HCT116 (cell line): ENCODE measurements at regions not wholly inside any gene's neighbourhood (a gene's known extent, or its start where the extent isn't known, plus 50 kb on each side); places are given as distances from the start of the nearest gene placed in this dataset.

ENCODE experiments used
- EZH2 ChIP-seq: fragments of 200-600 bp; sonication (generic); IDR thresholded peaks from 2 replicates; pipeline ENCODE4 v1.6.1; 2017; ENCODE audit warnings: antibody characterized with exemption, mixed run types
- POLR2A ChIP-seq: IDR thresholded peaks from 2 replicates; pipeline ENCODE4 v1.7.0; 2011; ENCODE audit warnings: borderline replicate concordance; ENCODE audit not compliant: insufficient read depth, insufficient read length; ENCODE audit errors: extremely low read depth
- POLR2AphosphoS5 ChIP-seq: IDR thresholded peaks from 2 replicates; pipeline ENCODE4 v1.6.1; 2011; ENCODE audit warnings: mild to moderate bottlenecking, low read depth, low read length, moderate library complexity
- TCF7L2 ChIP-seq: IDR thresholded peaks from 2 replicates; pipeline ENCODE4 v1.7.0; 2011; ENCODE audit warnings: borderline replicate concordance, inconsistent platforms; ENCODE audit not compliant: insufficient read depth, insufficient read length; ENCODE audit errors: extremely low read depth
- TF ChIP-seq, protein P1 (sequence below), 3 experiments: fragments of 200-600 bp in 1 of 3; sonication (generic) in 1 of 3; IDR thresholded peaks in 2 of 3; conservative IDR thresholded peaks in 1 of 3; 2 replicates each; pipeline ENCODE4 v1.5.1; 2012 to 2017; ENCODE audit warnings: low read depth in 2 of 3, low read length in 2 of 3, antibody characterized with exemption in 1 of 3, borderline replicate concordance in 1 of 3, control low read depth in 1 of 3, mild to moderate bottlenecking in 1 of 3, mixed read lengths in 1 of 3, mixed run types in 1 of 3, moderate library complexity in 1 of 3; ENCODE audit not compliant: insufficient read depth in 1 of 3
- TF ChIP-seq, protein P2 (sequence below): IDR thresholded peaks from 2 replicates; pipeline ENCODE4 v1.6.1; 2012; ENCODE audit warnings: low read depth
- TF ChIP-seq, protein P3 (sequence below): IDR thresholded peaks from 2 replicates; pipeline ENCODE4 v1.6.1; 2012
- TF ChIP-seq, protein P4 (sequence below): IDR thresholded peaks from 2 replicates; pipeline ENCODE4 v1.6.1; 2012

DNA sequence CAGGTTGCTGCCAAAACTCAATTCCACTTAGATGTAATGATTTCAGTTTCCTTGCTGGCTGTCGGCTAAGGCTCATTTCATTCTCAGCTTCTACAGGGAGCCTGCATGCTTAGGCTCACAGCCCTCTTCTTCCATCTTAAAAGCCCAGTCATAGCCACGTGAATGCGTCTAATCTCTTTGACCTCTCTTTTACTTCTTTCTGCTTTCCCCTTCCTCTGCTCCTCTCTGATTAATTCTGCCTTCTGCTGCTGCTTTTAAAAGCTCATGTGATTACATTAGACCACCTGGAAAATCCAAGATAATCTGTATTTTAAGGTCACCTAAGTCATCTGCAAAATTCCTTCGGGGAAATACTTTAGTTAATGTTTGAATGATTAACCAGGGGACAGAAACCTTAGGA is 812.8 kb upstream of the BRINP3 start:
- TF ChIP-seq, protein P1, sequence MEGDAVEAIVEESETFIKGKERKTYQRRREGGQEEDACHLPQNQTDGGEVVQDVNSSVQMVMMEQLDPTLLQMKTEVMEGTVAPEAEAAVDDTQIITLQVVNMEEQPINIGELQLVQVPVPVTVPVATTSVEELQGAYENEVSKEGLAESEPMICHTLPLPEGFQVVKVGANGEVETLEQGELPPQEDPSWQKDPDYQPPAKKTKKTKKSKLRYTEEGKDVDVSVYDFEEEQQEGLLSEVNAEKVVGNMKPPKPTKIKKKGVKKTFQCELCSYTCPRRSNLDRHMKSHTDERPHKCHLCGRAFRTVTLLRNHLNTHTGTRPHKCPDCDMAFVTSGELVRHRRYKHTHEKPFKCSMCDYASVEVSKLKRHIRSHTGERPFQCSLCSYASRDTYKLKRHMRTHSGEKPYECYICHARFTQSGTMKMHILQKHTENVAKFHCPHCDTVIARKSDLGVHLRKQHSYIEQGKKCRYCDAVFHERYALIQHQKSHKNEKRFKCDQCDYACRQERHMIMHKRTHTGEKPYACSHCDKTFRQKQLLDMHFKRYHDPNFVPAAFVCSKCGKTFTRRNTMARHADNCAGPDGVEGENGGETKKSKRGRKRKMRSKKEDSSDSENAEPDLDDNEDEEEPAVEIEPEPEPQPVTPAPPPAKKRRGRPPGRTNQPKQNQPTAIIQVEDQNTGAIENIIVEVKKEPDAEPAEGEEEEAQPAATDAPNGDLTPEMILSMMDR (IDR thresholded peaks at IDR 0.05 in 2 of 3, conservative IDR thresholded peaks at IDR 0.05 in 1 of 3; ENCODE audit: borderline replicate concordance in 1 of 3, insufficient read depth in 1 of 3, low read depth in 2 of 3, low read length in 2 of 3) = no peak
- TF ChIP-seq, protein P2, sequence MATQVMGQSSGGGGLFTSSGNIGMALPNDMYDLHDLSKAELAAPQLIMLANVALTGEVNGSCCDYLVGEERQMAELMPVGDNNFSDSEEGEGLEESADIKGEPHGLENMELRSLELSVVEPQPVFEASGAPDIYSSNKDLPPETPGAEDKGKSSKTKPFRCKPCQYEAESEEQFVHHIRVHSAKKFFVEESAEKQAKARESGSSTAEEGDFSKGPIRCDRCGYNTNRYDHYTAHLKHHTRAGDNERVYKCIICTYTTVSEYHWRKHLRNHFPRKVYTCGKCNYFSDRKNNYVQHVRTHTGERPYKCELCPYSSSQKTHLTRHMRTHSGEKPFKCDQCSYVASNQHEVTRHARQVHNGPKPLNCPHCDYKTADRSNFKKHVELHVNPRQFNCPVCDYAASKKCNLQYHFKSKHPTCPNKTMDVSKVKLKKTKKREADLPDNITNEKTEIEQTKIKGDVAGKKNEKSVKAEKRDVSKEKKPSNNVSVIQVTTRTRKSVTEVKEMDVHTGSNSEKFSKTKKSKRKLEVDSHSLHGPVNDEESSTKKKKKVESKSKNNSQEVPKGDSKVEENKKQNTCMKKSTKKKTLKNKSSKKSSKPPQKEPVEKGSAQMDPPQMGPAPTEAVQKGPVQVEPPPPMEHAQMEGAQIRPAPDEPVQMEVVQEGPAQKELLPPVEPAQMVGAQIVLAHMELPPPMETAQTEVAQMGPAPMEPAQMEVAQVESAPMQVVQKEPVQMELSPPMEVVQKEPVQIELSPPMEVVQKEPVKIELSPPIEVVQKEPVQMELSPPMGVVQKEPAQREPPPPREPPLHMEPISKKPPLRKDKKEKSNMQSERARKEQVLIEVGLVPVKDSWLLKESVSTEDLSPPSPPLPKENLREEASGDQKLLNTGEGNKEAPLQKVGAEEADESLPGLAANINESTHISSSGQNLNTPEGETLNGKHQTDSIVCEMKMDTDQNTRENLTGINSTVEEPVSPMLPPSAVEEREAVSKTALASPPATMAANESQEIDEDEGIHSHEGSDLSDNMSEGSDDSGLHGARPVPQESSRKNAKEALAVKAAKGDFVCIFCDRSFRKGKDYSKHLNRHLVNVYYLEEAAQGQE = no peak
- no peak for TF ChIP-seq TCF7L2
- TF ChIP-seq, protein P3, sequence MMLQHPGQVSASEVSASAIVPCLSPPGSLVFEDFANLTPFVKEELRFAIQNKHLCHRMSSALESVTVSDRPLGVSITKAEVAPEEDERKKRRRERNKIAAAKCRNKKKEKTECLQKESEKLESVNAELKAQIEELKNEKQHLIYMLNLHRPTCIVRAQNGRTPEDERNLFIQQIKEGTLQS = no peak
- no peak for TF ChIP-seq POLR2AphosphoS5
- no peak for TF ChIP-seq POLR2A
- TF ChIP-seq, protein P4, sequence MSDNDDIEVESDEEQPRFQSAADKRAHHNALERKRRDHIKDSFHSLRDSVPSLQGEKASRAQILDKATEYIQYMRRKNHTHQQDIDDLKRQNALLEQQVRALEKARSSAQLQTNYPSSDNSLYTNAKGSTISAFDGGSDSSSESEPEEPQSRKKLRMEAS = no peak
- TF ChIP-seq EZH2 = no peak
